ENCODE measurements at regions not wholly inside any gene's neighbourhood (a gene's known extent, or its start where the extent isn't known, plus 50 kb on each side); places are given as distances from the start of the nearest gene placed in this dataset.
A peak's percentile ranks its signal among the peaks of the same experiment; 100 is the strongest.

DNA sequence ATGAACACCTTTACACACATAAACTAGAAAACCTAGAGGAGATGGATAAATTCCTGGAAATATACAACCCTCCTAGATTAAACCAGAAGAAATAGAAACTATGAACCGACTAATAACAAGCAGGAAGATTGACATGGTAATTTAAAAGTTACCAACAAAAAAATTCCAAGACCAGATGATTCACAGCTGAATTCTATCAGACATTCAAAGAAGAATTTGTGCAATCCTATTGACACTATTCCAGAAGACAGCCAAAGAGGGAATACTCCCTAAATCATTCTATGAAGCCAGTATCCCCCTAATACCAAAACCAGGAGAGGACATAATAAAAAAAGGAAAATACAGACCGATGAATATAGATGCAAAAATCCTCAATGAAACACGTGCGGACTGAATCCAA lies 102.6 kb upstream of the KRR1 start:
- FAIRE-seq: no peak
- ChIA-PET CTCF (ENCODE audit: low intra/inter-chr PET ratio) (no interaction called here), POLR2A (no interaction called here)
- Histone ChIP-seq H3K4me3 (no peak overlapping the region), H3K4me1 (replicated peaks in 1 of 2; ENCODE audit: control insufficient read depth in 2 of 2, insufficient read depth in 2 of 2, low read length in 2 of 2) (no peaks in the 10 kb centered on the region), H4K20me1 (replicated peaks; ENCODE audit: control insufficient read depth, insufficient read depth, low read length) (no peaks in the 10 kb centered on the region), H3K4me2 (ENCODE audit: insufficient read depth, low read length) (no peak overlapping the region), H3K27ac (ENCODE audit: extremely low read depth, low read depth, low read length) (no peak overlapping the region), H3K9me1 (ENCODE audit: control insufficient read depth, insufficient read depth, low read length) (no peaks in the 10 kb centered on the region), H3K9me3 (replicated peaks; ENCODE audit: control insufficient read depth, insufficient read depth, low read depth, low read length) (no peaks in the 10 kb centered on the region), H3K9ac (ENCODE audit: insufficient read depth in 1 of 2, low read depth in 2 of 2, low read length in 2 of 2) (no peak overlapping the region), H3K79me2 (ENCODE audit: control insufficient read depth, insufficient read depth, low read length) (no peaks in the 10 kb centered on the region), H2AFZ (ENCODE audit: low read depth, low read length) (no peak overlapping the region), H3K36me3 (ENCODE audit: control insufficient read depth, insufficient read depth, low read length) (no peaks in the 10 kb centered on the region), H3K27me3 (ENCODE audit: control insufficient read depth in 2 of 2, insufficient read depth in 2 of 2, low read length in 2 of 2) (no peaks in the 10 kb centered on the region)
- TF ChIP-seq RBM39 (optimal IDR thresholded peaks at IDR 0.05; ENCODE audit: low read depth, low read length): no peak
- intact Hi-C loops (cut with micrococcal nuclease): no loop called here
- BruUV-seq (replicated peaks): no TSS peak
- ATAC-seq: no peak
- DNase-seq (ENCODE audit: extremely low read depth in 1 of 4, low spot score in 3 of 4): no peak
- WGBS (ENCODE audit: insufficient coverage, low coverage, missing lambda C conversion rate): 15% methylated on average over 4 of the region's 4 CpGs
- in situ Hi-C loops (cut with MboI): no loop called here

GRCh38 chr12:75611041-75611440 lies 99.6 kb upstream of the KRR1 start:
- Histone ChIP-seq H3K79me2 (ENCODE audit: control insufficient read depth, insufficient read depth, low read length) (no peaks in the 10 kb centered on the region), H3K27ac (ENCODE audit: extremely low read depth, low read depth, low read length) (no peak overlapping the region), H3K4me1 (replicated peaks in 1 of 2; ENCODE audit: control insufficient read depth in 2 of 2, insufficient read depth in 2 of 2, low read length in 2 of 2) (no peaks in the 10 kb centered on the region), H3K4me3 (no peak overlapping the region), H3K36me3 (ENCODE audit: control insufficient read depth, insufficient read depth, low read length) (no peaks in the 10 kb centered on the region), H3K9me3 (replicated peaks; ENCODE audit: control insufficient read depth, insufficient read depth, low read depth, low read length) (no peaks in the 10 kb centered on the region), H2AFZ (ENCODE audit: low read depth, low read length) (no peak overlapping the region), H3K9me1 (ENCODE audit: control insufficient read depth, insufficient read depth, low read length) (no peaks in the 10 kb centered on the region), H3K9ac (ENCODE audit: insufficient read depth in 1 of 2, low read depth in 2 of 2, low read length in 2 of 2) (no peak overlapping the region), H3K4me2 (ENCODE audit: insufficient read depth, low read length) (no peak overlapping the region), H3K27me3 (ENCODE audit: control insufficient read depth in 2 of 2, insufficient read depth in 2 of 2, low read length in 2 of 2) (no peaks in the 10 kb centered on the region), H4K20me1 (replicated peaks; ENCODE audit: control insufficient read depth, insufficient read depth, low read length) (no peaks in the 10 kb centered on the region)
- CTCF ChIA-PET (ENCODE audit: low intra/inter-chr PET ratio): no interaction called here
- DNase-seq (ENCODE audit: extremely low read depth in 1 of 4, low spot score in 3 of 4): no peak
- ATAC-seq: no peak
- intact Hi-C loops (cut with micrococcal nuclease): no loop called here
- TF ChIP-seq, protein P1, sequence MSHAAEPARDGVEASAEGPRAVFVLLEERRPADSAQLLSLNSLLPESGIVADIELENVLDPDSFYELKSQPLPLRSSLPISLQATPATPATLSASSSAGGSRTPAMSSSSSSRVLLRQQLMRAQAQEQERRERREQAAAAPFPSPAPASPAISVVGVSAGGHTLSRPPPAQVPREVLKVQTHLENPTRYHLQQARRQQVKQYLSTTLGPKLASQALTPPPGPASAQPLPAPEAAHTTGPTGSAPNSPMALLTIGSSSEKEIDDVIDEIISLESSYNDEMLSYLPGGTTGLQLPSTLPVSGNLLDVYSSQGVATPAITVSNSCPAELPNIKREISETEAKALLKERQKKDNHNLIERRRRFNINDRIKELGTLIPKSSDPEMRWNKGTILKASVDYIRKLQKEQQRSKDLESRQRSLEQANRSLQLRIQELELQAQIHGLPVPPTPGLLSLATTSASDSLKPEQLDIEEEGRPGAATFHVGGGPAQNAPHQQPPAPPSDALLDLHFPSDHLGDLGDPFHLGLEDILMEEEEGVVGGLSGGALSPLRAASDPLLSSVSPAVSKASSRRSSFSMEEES (CRISPR knock-in tag; IDR thresholded peaks at IDR 0.05): no peak
- TF ChIP-seq ZNF263 (CRISPR knock-in tag; IDR thresholded peaks at IDR 0.05; ENCODE audit: borderline replicate concordance) (no peak), SAP30 (IDR thresholded peaks at IDR 0.05; ENCODE audit: borderline replicate concordance, insufficient read depth, low read depth, low read length, poor library complexity, severe bottlenecking) (no peak), LCOR (CRISPR knock-in tag; IDR thresholded peaks at IDR 0.05) (no peak), KLF10 (CRISPR knock-in tag; IDR thresholded peaks at IDR 0.05) (no peak), ZNF551 (CRISPR knock-in tag; IDR thresholded peaks at IDR 0.05) (no peak), SMAD4 (CRISPR knock-in tag; conservative IDR thresholded peaks at IDR 0.05) (no peak), RNF2 (IDR thresholded peaks at IDR 0.05) (no peak), ZNF444 (CRISPR knock-in tag; IDR thresholded peaks at IDR 0.05) (no peak), ZSCAN29 (IDR thresholded peaks at IDR 0.05) (no peak), YBX1 (IDR thresholded peaks at IDR 0.05) (no peak)
- TF ChIP-seq, protein P2, sequence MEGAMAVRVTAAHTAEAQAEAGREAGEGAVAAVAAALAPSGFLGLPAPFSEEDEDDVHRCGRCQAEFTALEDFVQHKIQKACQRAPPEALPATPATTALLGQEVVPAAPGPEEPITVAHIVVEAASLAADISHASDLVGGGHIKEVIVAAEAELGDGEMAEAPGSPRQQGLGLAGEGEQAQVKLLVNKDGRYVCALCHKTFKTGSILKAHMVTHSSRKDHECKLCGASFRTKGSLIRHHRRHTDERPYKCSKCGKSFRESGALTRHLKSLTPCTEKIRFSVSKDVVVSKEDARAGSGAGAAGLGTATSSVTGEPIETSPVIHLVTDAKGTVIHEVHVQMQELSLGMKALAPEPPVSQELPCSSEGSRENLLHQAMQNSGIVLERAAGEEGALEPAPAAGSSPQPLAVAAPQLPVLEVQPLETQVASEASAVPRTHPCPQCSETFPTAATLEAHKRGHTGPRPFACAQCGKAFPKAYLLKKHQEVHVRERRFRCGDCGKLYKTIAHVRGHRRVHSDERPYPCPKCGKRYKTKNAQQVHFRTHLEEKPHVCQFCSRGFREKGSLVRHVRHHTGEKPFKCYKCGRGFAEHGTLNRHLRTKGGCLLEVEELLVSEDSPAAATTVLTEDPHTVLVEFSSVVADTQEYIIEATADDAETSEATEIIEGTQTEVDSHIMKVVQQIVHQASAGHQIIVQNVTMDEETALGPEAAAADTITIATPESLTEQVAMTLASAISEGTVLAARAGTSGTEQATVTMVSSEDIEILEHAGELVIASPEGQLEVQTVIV (CRISPR knock-in tag; IDR thresholded peaks at IDR 0.05; ENCODE audit: borderline replicate concordance): no peak
- BruUV-seq (replicated peaks): no TSS peak
- FAIRE-seq: peak; percentile 59
- POLR2A ChIA-PET: no interaction called here
- 22% methylated on average over 4 of the region's 4 CpGs for WGBS (ENCODE audit: insufficient coverage, low coverage, missing lambda C conversion rate)
- in situ Hi-C loops (cut with MboI): no loop called here
